Liver (tissue), 8 donors: ENCODE measurements at regions not wholly inside any gene's neighbourhood (a gene's known extent, or its start where the extent isn't known, plus 50 kb on each side); places are given as distances from the start of the nearest gene placed in this dataset.

Experiments
- DNase-seq: peaks from one replicate; pipeline ENCODE4 v3.0.0-alpha.2; 2017; ENCODE audit warnings: low spot score
- H3K27ac ChIP-seq, 2 donors: one replicate each; pipeline ENCODE4 v1.7.0; 2013; ENCODE audit warnings: inconsistent platforms in 2 of 2, low read length in 2 of 2, control low read depth in 1 of 2, low read depth in 1 of 2, mild to moderate bottlenecking in 1 of 2
- H3K27me3 ChIP-seq, 4 donors: one replicate each; pipeline versions ENCODE4 v1.6.1 to v1.7.0; 2013; ENCODE audit warnings: low read length in 3 of 4, inconsistent platforms in 1 of 4, mild to moderate bottlenecking in 1 of 4, moderate library complexity in 1 of 4; ENCODE audit not compliant: control insufficient read depth in 4 of 4, insufficient read depth in 4 of 4
- H3K36me3 ChIP-seq, 4 donors: one replicate each; pipeline versions ENCODE4 v1.6.1 to v1.7.0; 2013; ENCODE audit warnings: low read length in 3 of 4, mild to moderate bottlenecking in 3 of 4, low read depth in 1 of 4, moderate library complexity in 1 of 4; ENCODE audit not compliant: control insufficient read depth in 4 of 4, insufficient read depth in 3 of 4
- H3K4me1 ChIP-seq, 4 donors: one replicate each; pipeline versions ENCODE4 v1.6.1 to v1.7.0; 2013; ENCODE audit warnings: low read length in 3 of 4, mild to moderate bottlenecking in 3 of 4, moderate library complexity in 1 of 4; ENCODE audit not compliant: control insufficient read depth in 4 of 4, insufficient read depth in 4 of 4
- H3K4me3 ChIP-seq, 3 donors: one replicate each; pipeline versions ENCODE4 v1.6.1 to v1.7.0; 2013; ENCODE audit warnings: low read length in 3 of 3, control low read depth in 1 of 3, low read depth in 1 of 3, mild to moderate bottlenecking in 1 of 3
- H3K9ac ChIP-seq, 2 donors: one replicate each; pipeline ENCODE4 v1.7.0; 2013; ENCODE audit warnings: low read length in 2 of 2, mild to moderate bottlenecking in 2 of 2, moderate library complexity in 2 of 2, control low read depth in 1 of 2, low read depth in 1 of 2
- H3K9me3 ChIP-seq, 4 donors: one replicate each; pipeline versions ENCODE4 v1.6.1 to v1.7.0; 2013; ENCODE audit warnings: low read length in 3 of 4; ENCODE audit not compliant: control insufficient read depth in 4 of 4
- ATF3 ChIP-seq: IDR thresholded peaks from 2 replicates; pipeline ENCODE4 v1.6.1; 2016; ENCODE audit warnings: antibody characterized with exemption
- CTCF ChIP-seq: fragments of 150-350 bp; IDR thresholded peaks from 2 replicates; pipeline ENCODE4 v1.5.1; 2017; ENCODE audit warnings: improper control_type of control experiment, low read depth, low read length; ENCODE audit not compliant: missing input control
- EGR1 ChIP-seq, 2 donors: IDR thresholded peaks; 2 replicates each; pipeline ENCODE4 v1.6.1; 2016 to 2018; ENCODE audit warnings: antibody characterized with exemption in 2 of 2, low read depth in 2 of 2
- FOXA1 ChIP-seq: IDR thresholded peaks from 2 replicates; pipeline ENCODE4 v1.6.1; 2016; ENCODE audit warnings: antibody characterized with exemption
- FOXA2 ChIP-seq: IDR thresholded peaks from 2 replicates; pipeline ENCODE4 v1.6.1; 2016; ENCODE audit warnings: antibody characterized with exemption
- GABPA ChIP-seq, 2 donors: IDR thresholded peaks in 1 of 2; conservative IDR thresholded peaks in 1 of 2; 2 replicates each; pipeline ENCODE4 v1.6.1; 2016; ENCODE audit warnings: antibody characterized with exemption in 2 of 2, mild to moderate bottlenecking in 1 of 2, moderate library complexity in 1 of 2
- HNF4A ChIP-seq, 2 donors: conservative IDR thresholded peaks; 2 replicates each; pipeline ENCODE4 v1.6.1; 2016; ENCODE audit warnings: antibody characterized with exemption in 2 of 2, mild to moderate bottlenecking in 2 of 2
- HNF4G ChIP-seq: IDR thresholded peaks from 2 replicates; pipeline ENCODE4 v1.6.1; 2016; ENCODE audit warnings: antibody characterized with exemption
- JUND ChIP-seq, 2 donors: IDR thresholded peaks; 2 replicates each; pipeline ENCODE4 v1.6.1; 2016; ENCODE audit warnings: antibody characterized with exemption in 2 of 2
- MAX ChIP-seq: IDR thresholded peaks from 2 replicates; pipeline ENCODE4 v1.6.1; 2016; ENCODE audit warnings: antibody characterized with exemption
- NR2F2 ChIP-seq: IDR thresholded peaks from 2 replicates; pipeline ENCODE4 v1.6.1; 2016; ENCODE audit warnings: antibody characterized with exemption
- RAD21 ChIP-seq, 2 donors: IDR thresholded peaks; 2 replicates each; pipeline ENCODE4 v1.6.1; 2016; ENCODE audit warnings: antibody characterized with exemption in 2 of 2, mild to moderate bottlenecking in 2 of 2
- REST ChIP-seq: IDR thresholded peaks from 2 replicates; pipeline ENCODE4 v1.6.1; 2016; ENCODE audit warnings: antibody characterized with exemption, mild to moderate bottlenecking
- RXRA ChIP-seq, 2 donors: IDR thresholded peaks; 2 replicates each; pipeline ENCODE4 v1.6.1; 2017 to 2018; ENCODE audit warnings: antibody characterized with exemption in 2 of 2, mild to moderate bottlenecking in 1 of 2
- SP1 ChIP-seq: IDR thresholded peaks from 2 replicates; pipeline ENCODE4 v1.6.1; 2018; ENCODE audit warnings: antibody characterized with exemption, mild to moderate bottlenecking
- TAF1 ChIP-seq: conservative IDR thresholded peaks from 2 replicates; pipeline ENCODE4 v1.6.1; 2016; ENCODE audit warnings: antibody characterized with exemption, mild to moderate bottlenecking
- YY1 ChIP-seq: IDR thresholded peaks from 2 replicates; pipeline ENCODE4 v1.6.1; 2016; ENCODE audit warnings: antibody characterized with exemption, mild to moderate bottlenecking
- ZBTB33 ChIP-seq: IDR thresholded peaks from 2 replicates; pipeline ENCODE4 v1.6.1; 2016; ENCODE audit warnings: antibody characterized with exemption
- WGBS: extraction: QIAGEN DNeasy Blood & Tissue Kit; methylation state at CpG from one replicate; pipeline ENCODE4 v1.1.7; 2013; 5-methylcytosine and 5-hydroxymethylcytosine counted together
- donor health status: healthy.
- donor health status: healthy.
- donor health status: healthy.
- donor health status: healthy.
- donor health status: healthy.

GRCh38 chr18:45526114-45526841 lies 89.0 kb upstream of the SLC14A2 start:
- no peak overlapping the region for H3K4me3 ChIP-seq
- H3K4me1 ChIP-seq, result no peaks in the 10 kb centered on the region
- TF ChIP-seq RAD21 (IDR thresholded peaks at IDR 0.05) (peak; percentile 11), FOXA2 (no peak)
- no peak overlapping the region for H3K9ac ChIP-seq
- no peak overlapping the region for H3K27ac ChIP-seq
- H3K27me3 ChIP-seq, result no peaks in the 10 kb centered on the region
- DNase-seq, result no peak
- H3K36me3 ChIP-seq, result no peaks in the 10 kb centered on the region
- no peaks in the 10 kb centered on the region for H3K9me3 ChIP-seq
- 61% methylated on average over 3 of the region's 3 CpGs for WGBS

GRCh38 chr18:45527891-45528290 lies 87.4 kb upstream of the SLC14A2 start:
- no peak overlapping the region for H3K27ac ChIP-seq
- 83% methylated on average over 5 of the region's 5 CpGs for WGBS
- H3K4me3 ChIP-seq, result no peak overlapping the region
- TF ChIP-seq RXRA (IDR thresholded peaks at IDR 0.05) (no peak), RAD21 (IDR thresholded peaks at IDR 0.05) (no peak)
- no peaks in the 10 kb centered on the region for H3K27me3 ChIP-seq
- H3K36me3 ChIP-seq, result no peaks in the 10 kb centered on the region
- no peak for DNase-seq
- H3K4me1 ChIP-seq, result no peaks in the 10 kb centered on the region
- H3K9ac ChIP-seq, result no peak overlapping the region
- no peaks in the 10 kb centered on the region for H3K9me3 ChIP-seq

GRCh38 chr18:45528712-45529336 lies 86.5 kb upstream of the SLC14A2 start:
- 46% methylated on average over 2 of the region's 2 CpGs for WGBS
- Histone ChIP-seq H3K4me3 (no peak overlapping the region), H3K9me3 (no peaks in the 10 kb centered on the region), H3K36me3 (no peaks in the 10 kb centered on the region), H3K9ac (no peak overlapping the region), H3K27ac (no peak overlapping the region), H3K4me1 (no peaks in the 10 kb centered on the region), H3K27me3 (no peaks in the 10 kb centered on the region)
- no peak for DNase-seq
- no peak for TF ChIP-seq EGR1 (IDR thresholded peaks at IDR 0.05; ENCODE audit: low read depth in 2 of 2)
- no peak for TF ChIP-seq YY1
- no peak for TF ChIP-seq SP1
- TF ChIP-seq GABPA (IDR thresholded peaks at IDR 0.05 in 1 of 2, conservative IDR thresholded peaks at IDR 0.05 in 1 of 2), result no peak
- no peak for TF ChIP-seq TAF1
- no peak for TF ChIP-seq HNF4G
- no peak for TF ChIP-seq FOXA1
- TF ChIP-seq ZBTB33, result no peak
- TF ChIP-seq RXRA (IDR thresholded peaks at IDR 0.05), result no peak
- TF ChIP-seq RAD21 (IDR thresholded peaks at IDR 0.05), result no peak
- TF ChIP-seq CTCF, result no peak
- no peak for TF ChIP-seq ATF3
- no peak for TF ChIP-seq NR2F2
- no peak for TF ChIP-seq MAX
- TF ChIP-seq REST, result no peak
- no peak for TF ChIP-seq HNF4A (conservative IDR thresholded peaks at IDR 0.05)
- TF ChIP-seq FOXA2, result no peak
- no peak for TF ChIP-seq JUND (IDR thresholded peaks at IDR 0.05)
